BE2C (cell line): ENCODE measurements at regions not wholly inside any gene's neighbourhood (a gene's known extent, or its start where the extent isn't known, plus 50 kb on each side); places are given as distances from the start of the nearest gene placed in this dataset.
"Not testable (repeated sequence)": the region's sequence is repeated elsewhere in the genome, so short reads cannot be mapped to it uniquely, and the experiment has no call there.

Source experiments
- DNase-seq: peaks from one replicate; pipeline ENCODE4 v3.0.0-alpha.2; 2020
- H3K27me3 ChIP-seq: fragments of 250-450 bp; sonication (Bioruptor Pico); 2 replicates; pipeline ENCODE4 v1.5.1; 2020; ENCODE audit warnings: mild to moderate bottlenecking
- H3K36me3 ChIP-seq: fragments of 250-450 bp; sonication (Bioruptor Pico); 2 replicates; pipeline ENCODE4 v1.5.1; 2020; ENCODE audit warnings: mild to moderate bottlenecking
- H3K4me1 ChIP-seq: fragments of 250-450 bp; sonication (Bioruptor Pico); 2 replicates; pipeline ENCODE4 v1.5.1; 2020
- H3K4me3 ChIP-seq: 2 replicates; pipeline ENCODE4 v1.5.1; 2011; ENCODE audit warnings: low read depth, low read length
- H3K9me3 ChIP-seq: fragments of 250-450 bp; sonication (Bioruptor Pico); 2 replicates; pipeline ENCODE4 v1.5.1; 2020
- CTCF ChIP-seq: IDR thresholded peaks from 2 replicates; pipeline ENCODE4 v1.5.1; 2012; ENCODE audit warnings: mild to moderate bottlenecking, low read depth, low read length

- Histone ChIP-seq H3K4me1 (no peaks in the 10 kb centered on the region), H3K36me3 (no peaks in the 10 kb centered on the region), H3K4me3 (no peak overlapping the region), H3K27me3 (no peaks in the 10 kb centered on the region), H3K9me3 (no peaks in the 10 kb centered on the region)
- no peak for DNase-seq
- TF ChIP-seq CTCF: no peak
Measured at GRCh38 chr1:82141390-82141789, 340.7 kb downstream of the ADGRL2 start.

GRCh38 chr1:82139751-82140468 lies 339.2 kb downstream of the ADGRL2 start:
- DNase-seq: no peak
- no peak for TF ChIP-seq CTCF
- Histone ChIP-seq H3K4me1 (no peaks in the 10 kb centered on the region), H3K36me3 (no peaks in the 10 kb centered on the region), H3K27me3 (no peaks in the 10 kb centered on the region), H3K9me3 (no peaks in the 10 kb centered on the region), H3K4me3 (no peak overlapping the region)

GRCh38 chr1:82136351-82136750 lies 335.6 kb downstream of the ADGRL2 start:
- H3K4me1 ChIP-seq, H3K9me3 ChIP-seq, H3K27me3 ChIP-seq, H3K36me3 ChIP-seq, H3K4me3 ChIP-seq, DNase-seq: not testable (repeated sequence)

- Histone ChIP-seq H3K9me3 (no peaks in the 10 kb centered on the region), H3K4me3 (no peak overlapping the region), H3K27me3 (no peaks in the 10 kb centered on the region), H3K36me3 (no peaks in the 10 kb centered on the region), H3K4me1 (no peaks in the 10 kb centered on the region)
- no peak for DNase-seq
- TF ChIP-seq CTCF: no peak
Measured at GRCh38 chr1:82125866-82126265, 325.1 kb downstream of the ADGRL2 start.

- H3K27me3 ChIP-seq: no peaks in the 10 kb centered on the region
- no peaks in the 10 kb centered on the region for H3K4me1 ChIP-seq
- no peaks in the 10 kb centered on the region for H3K36me3 ChIP-seq
- no peak for DNase-seq
- H3K9me3 ChIP-seq: no peaks in the 10 kb centered on the region
- TF ChIP-seq CTCF: no peak
- H3K4me3 ChIP-seq: no peak overlapping the region
Measured at GRCh38 chr1:82125119-82125518, 324.4 kb downstream of the ADGRL2 start.

- TF ChIP-seq CTCF: no peak
- H3K4me1 ChIP-seq: no peaks in the 10 kb centered on the region
- no peak for DNase-seq
- no peak overlapping the region for H3K4me3 ChIP-seq
- no peaks in the 10 kb centered on the region for H3K27me3 ChIP-seq
- H3K36me3 ChIP-seq: no peaks in the 10 kb centered on the region
- H3K9me3 ChIP-seq: no peaks in the 10 kb centered on the region
Measured at GRCh38 chr1:82121421-82121820, 320.7 kb downstream of the ADGRL2 start.

- Histone ChIP-seq H3K36me3 (no peaks in the 10 kb centered on the region), H3K27me3 (no peaks in the 10 kb centered on the region), H3K4me1 (no peaks in the 10 kb centered on the region), H3K4me3 (no peak overlapping the region), H3K9me3 (no peaks in the 10 kb centered on the region)
- no peak for TF ChIP-seq CTCF
- DNase-seq: no peak
Measured at GRCh38 chr1:82116105-82116504, 315.4 kb downstream of the ADGRL2 start.
